Keratinocyte (primary cell): ENCODE measurements at regions not wholly inside any gene's neighbourhood (a gene's known extent, or its start where the extent isn't known, plus 50 kb on each side); places are given as distances from the start of the nearest gene placed in this dataset.

Experiments
- CTCF ChIP-seq, 3 experiments: IDR thresholded peaks in 1 of 3; conservative IDR thresholded peaks in 1 of 3; optimal IDR thresholded peaks in 1 of 3; 2 replicates in 2 of 3; 3 replicates in 1 of 3; pipeline versions ENCODE3 to v1.5.1; 2011; ENCODE audit warnings: low read length in 3 of 3, mild to moderate bottlenecking in 3 of 3, moderate library complexity in 2 of 3, control low read depth in 1 of 3, inconsistent platforms in 1 of 3; ENCODE audit not compliant: insufficient read depth in 2 of 3; ENCODE audit errors: extremely low read depth in 1 of 3
- EZH2 ChIP-seq: IDR thresholded peaks from one replicate; pipeline ENCODE4 v1.6.1; 2012; ENCODE audit warnings: inconsistent platforms, mild to moderate bottlenecking, low read length, moderate library complexity

GRCh38 chr21:18673789-18674188 lies 270.2 kb upstream of the TMPRSS15 start:
- TF ChIP-seq CTCF (optimal IDR thresholded peaks at IDR 0.05 in 1 of 3, IDR thresholded peaks at IDR 0.05 in 1 of 3, conservative IDR thresholded peaks at IDR 0.05 in 1 of 3; ENCODE audit: extremely low read depth in 1 of 3, insufficient read depth in 2 of 3, low read length in 3 of 3) (no peak), EZH2 (no peak)
